Fibroblast of villous mesenchyme (primary cell): ENCODE measurements at regions not wholly inside any gene's neighbourhood (a gene's known extent, or its start where the extent isn't known, plus 50 kb on each side); places are given as distances from the start of the nearest gene placed in this dataset.

Experiments
- DNase-seq: peaks from one replicate; pipeline ENCODE4 v3.0.0-alpha.2; 2010; ENCODE audit warnings: low read depth
- H3K4me3 ChIP-seq: 2 replicates; pipeline ENCODE4 v1.5.1; 2011; ENCODE audit warnings: low read depth, mild to moderate bottlenecking, low read length
- CTCF ChIP-seq: IDR thresholded peaks from 2 replicates; pipeline ENCODE4 v1.5.1; 2012; ENCODE audit warnings: low read depth, mild to moderate bottlenecking, low read length; ENCODE audit not compliant: insufficient read depth

GRCh38 chrX:28303486-28303885 lies 283.8 kb upstream of the IL1RAPL1 start:
- H3K4me3 ChIP-seq, result no peak overlapping the region
- DNase-seq, result no peak
- no peak for TF ChIP-seq CTCF

GRCh38 chrX:28278726-28279125 lies 297.5 kb upstream of the DCAF8L1 start:
- no peak for TF ChIP-seq CTCF
- no peak overlapping the region for H3K4me3 ChIP-seq
- DNase-seq, result no peak

- DNase-seq, result no peak
- TF ChIP-seq CTCF, result no peak
- no peak overlapping the region for H3K4me3 ChIP-seq
Observed at GRCh38 chrX:28278251-28278650, 297.0 kb upstream of the DCAF8L1 start.

- DNase-seq, result no peak
- H3K4me3 ChIP-seq, result no peak overlapping the region
- no peak for TF ChIP-seq CTCF
Observed at GRCh38 chrX:28273736-28274135, 292.5 kb upstream of the DCAF8L1 start.

- no peak overlapping the region for H3K4me3 ChIP-seq
- no peak for DNase-seq
- no peak for TF ChIP-seq CTCF
Observed at GRCh38 chrX:28246675-28247074, 265.4 kb upstream of the DCAF8L1 start.

GRCh38 chrX:28229217-28229616 lies 248.0 kb upstream of the DCAF8L1 start:
- H3K4me3 ChIP-seq, result no peak overlapping the region
- TF ChIP-seq CTCF, result no peak
- DNase-seq, result no peak

- no peak overlapping the region for H3K4me3 ChIP-seq
- DNase-seq, result no peak
- no peak for TF ChIP-seq CTCF
Observed at GRCh38 chrX:28225513-28225912, 244.3 kb upstream of the DCAF8L1 start.
